H1 (cell line): ENCODE measurements at regions not wholly inside any gene's neighbourhood (a gene's known extent, or its start where the extent isn't known, plus 50 kb on each side); places are given as distances from the start of the nearest gene placed in this dataset.

ENCODE experiments used
- CTCF ChIA-PET: fragments of 300-600 bp; sonication (Branson Sonifier 250); formaldehyde crosslinking; loops from one replicate; lab custom pipeline; 2021; ENCODE audit not compliant: partially characterized antibody; lab: Charles Lee
- POLR2A ChIA-PET: fragments of 300-600 bp; sonication (Branson Sonifier 250); formaldehyde crosslinking; loops from one replicate; lab custom pipeline; 2021; ENCODE audit warnings: inconsistent platforms; ENCODE audit not compliant: partially characterized antibody; lab: Charles Lee
- DNase-seq, 2 experiments: peaks; one replicate each; pipeline versions ENCODE4 v3.0.0 to v3.0.0-alpha.2; 2010 to 2022; ENCODE audit warnings: low spot score in 2 of 2, low read depth in 1 of 2, mixed read lengths in 1 of 2
- FAIRE-seq: peaks from 2 replicates; lab custom pipeline; 2011; peaks lifted over from hg19 to GRCh38; lab: Jason Lieb, UNC
- H2AFZ ChIP-seq: 2 replicates; pipeline ENCODE4 v1.8.1; 2012; ENCODE audit warnings: low read length, inconsistent platforms
- H2AK5ac ChIP-seq: 2 replicates; pipeline ENCODE4 v1.6.1; 2013; ENCODE audit warnings: low read depth, low read length
- H2BK120ac ChIP-seq: replicated peaks from 2 replicates; pipeline ENCODE3; 2013; ENCODE audit warnings: low read depth, low read length, inconsistent platforms
- H2BK12ac ChIP-seq: 2 replicates; pipeline ENCODE4 v1.6.1; 2013; ENCODE audit warnings: low read depth, low read length
- H2BK15ac ChIP-seq: 2 replicates; pipeline ENCODE4 v1.6.1; 2013; ENCODE audit warnings: low read length
- H2BK20ac ChIP-seq: 2 replicates; pipeline ENCODE4 v1.6.1; 2013; ENCODE audit warnings: low read length
- H2BK5ac ChIP-seq: 2 replicates; pipeline ENCODE4 v1.6.1; 2013; ENCODE audit warnings: low read depth, low read length
- H3K14ac ChIP-seq: 2 replicates; pipeline ENCODE4 v1.6.1; 2013; ENCODE audit warnings: inconsistent platforms; ENCODE audit not compliant: insufficient read length
- H3K18ac ChIP-seq: 2 replicates; pipeline ENCODE4 v1.6.1; 2013; ENCODE audit warnings: low read length; ENCODE audit errors: extremely low read depth
- H3K23ac ChIP-seq: 2 replicates; pipeline ENCODE4 v1.6.1; 2013; ENCODE audit warnings: inconsistent platforms; ENCODE audit not compliant: insufficient read length
- H3K23me2 ChIP-seq: 2 replicates; pipeline ENCODE4 v1.6.1; 2013; ENCODE audit warnings: low read depth, low read length
- H3K27ac ChIP-seq: 2 replicates; pipeline ENCODE4 v1.6.1; 2011; ENCODE audit warnings: low read depth, low read length, inconsistent platforms
- H3K27me3 ChIP-seq, 4 experiments: replicated peaks in 1 of 4; 1 replicate in 1 of 4; 2 replicates in 3 of 4; pipeline versions ENCODE4 v1.6.1 to v1.8.1; 2011 to 2013; ENCODE audit warnings: low read length in 3 of 4, mild to moderate bottlenecking in 3 of 4, inconsistent platforms in 2 of 4, mixed read lengths in 2 of 4, moderate library complexity in 1 of 4; ENCODE audit not compliant: control insufficient read depth in 3 of 4, insufficient read depth in 3 of 4; ENCODE audit errors: extremely low read depth in 1 of 4
- H3K36me3 ChIP-seq, 4 experiments: 2 replicates each; pipeline versions ENCODE4 v1.6.1 to v1.8.1; 2011 to 2013; ENCODE audit warnings: mild to moderate bottlenecking in 4 of 4, low read length in 3 of 4, moderate library complexity in 2 of 4, control low read depth in 1 of 4, inconsistent platforms in 1 of 4; ENCODE audit not compliant: insufficient read depth in 4 of 4, control insufficient read depth in 2 of 4
- H3K4ac ChIP-seq: replicated peaks from 2 replicates; pipeline ENCODE3; 2013; ENCODE audit warnings: low read length, low read depth, mixed read lengths, inconsistent platforms; ENCODE audit not compliant: insufficient read length
- H3K4me1 ChIP-seq, 4 experiments: replicated peaks in 1 of 4; 1 replicate in 1 of 4; 2 replicates in 3 of 4; pipeline versions ENCODE4 v1.6.1 to v1.8.1; 2011 to 2013; ENCODE audit warnings: low read length in 3 of 4, inconsistent platforms in 2 of 4, mixed read lengths in 1 of 4; ENCODE audit not compliant: insufficient read depth in 4 of 4, control insufficient read depth in 3 of 4
- H3K4me2 ChIP-seq, 2 experiments: 2 replicates each; pipeline versions ENCODE4 v1.6.1 to v1.8.1; 2011 to 2013; ENCODE audit warnings: low read depth in 2 of 2, low read length in 2 of 2, control low read depth in 1 of 2, inconsistent platforms in 1 of 2, mild to moderate bottlenecking in 1 of 2; ENCODE audit not compliant: insufficient read depth in 1 of 2
- H3K4me3 ChIP-seq, 4 experiments: fragments of 200-600, 300-600 bp in 1 of 4; sonication (generic), shearing (Covaris generic), sonication (Bioruptor Twin) in 1 of 4; 2 replicates each; pipeline versions ENCODE4 v1.5.1 to v1.8.1; 2011 to 2016; ENCODE audit warnings: low read length in 4 of 4, low read depth in 3 of 4, control low read depth in 2 of 4, inconsistent platforms in 2 of 4, mild to moderate bottlenecking in 2 of 4, mixed read lengths in 1 of 4, moderate library complexity in 1 of 4; ENCODE audit not compliant: insufficient read depth in 2 of 4; ENCODE audit errors: extremely low read depth in 1 of 4
- H3K56ac ChIP-seq: replicated peaks from 2 replicates; pipeline ENCODE3; 2013; ENCODE audit warnings: low read depth, mild to moderate bottlenecking, mixed read lengths, low read length, inconsistent platforms; ENCODE audit not compliant: insufficient read length
- H3K79me1 ChIP-seq: 2 replicates; pipeline ENCODE4 v1.6.1; 2013; ENCODE audit warnings: low read depth, low read length, control low read depth
- H3K79me2 ChIP-seq, 2 experiments: 2 replicates each; pipeline versions ENCODE4 v1.6.1 to v1.8.1; 2012 to 2013; ENCODE audit warnings: low read length in 2 of 2, mild to moderate bottlenecking in 2 of 2, inconsistent platforms in 1 of 2; ENCODE audit not compliant: insufficient read depth in 2 of 2, control insufficient read depth in 1 of 2
- H3K9ac ChIP-seq, 4 experiments: replicated peaks in 1 of 4; 1 replicate in 1 of 4; 2 replicates in 3 of 4; pipeline versions ENCODE4 v1.6.1 to v1.8.1; 2011 to 2013; ENCODE audit warnings: low read depth in 3 of 4, low read length in 3 of 4, control low read depth in 2 of 4, mild to moderate bottlenecking in 2 of 4, moderate library complexity in 2 of 4, inconsistent platforms in 1 of 4; ENCODE audit errors: extremely low read depth in 1 of 4
- H3K9me3 ChIP-seq, 2 experiments: 2 replicates each; pipeline versions ENCODE4 v1.6.1 to v1.8.1; 2012 to 2013; ENCODE audit warnings: mild to moderate bottlenecking in 2 of 2, moderate library complexity in 2 of 2, control low read depth in 1 of 2, inconsistent platforms in 1 of 2, low read depth in 1 of 2, low read length in 1 of 2, mixed read lengths in 1 of 2; ENCODE audit not compliant: insufficient read depth in 2 of 2
- H4K20me1 ChIP-seq, 2 experiments: replicated peaks in 1 of 2; 2 replicates each; pipeline versions ENCODE3 to v1.8.1; 2011 to 2013; ENCODE audit warnings: inconsistent platforms in 2 of 2, low read length in 2 of 2, mild to moderate bottlenecking in 1 of 2; ENCODE audit not compliant: insufficient read depth in 2 of 2, control insufficient read depth in 1 of 2
- H4K5ac ChIP-seq: 2 replicates; pipeline ENCODE4 v1.6.1; 2013; ENCODE audit warnings: low read length, low read depth, mixed read lengths, inconsistent platforms; ENCODE audit not compliant: insufficient read length
- H4K8ac ChIP-seq: 2 replicates; pipeline ENCODE4 v1.8.0; 2013; ENCODE audit warnings: mild to moderate bottlenecking, moderate library complexity, low read length, inconsistent platforms; ENCODE audit not compliant: insufficient read depth; ENCODE audit errors: extremely low read depth
- H4K91ac ChIP-seq: replicated peaks from 2 replicates; pipeline ENCODE3; 2013; ENCODE audit warnings: low read length, mixed read lengths, inconsistent platforms; ENCODE audit not compliant: insufficient read length
- CTBP2 ChIP-seq: IDR thresholded peaks from 2 replicates; pipeline ENCODE4 v1.7.0; 2011; ENCODE audit warnings: borderline replicate concordance, mild to moderate bottlenecking, moderate library complexity, mixed read lengths, low read length; ENCODE audit not compliant: insufficient read depth, insufficient read length
- CTCF ChIP-seq, 3 experiments: IDR thresholded peaks; 1 replicate in 2 of 3; 2 replicates in 1 of 3; pipeline versions ENCODE4 v1.5.1 to v1.6.1; 2011; ENCODE audit warnings: low read length in 3 of 3, mild to moderate bottlenecking in 3 of 3, inconsistent platforms in 2 of 3, low read depth in 1 of 3, moderate library complexity in 1 of 3; ENCODE audit not compliant: insufficient read depth in 1 of 3; ENCODE audit errors: control extremely low read depth in 1 of 3
- FOSL1 ChIP-seq: IDR thresholded peaks from 2 replicates; pipeline ENCODE4 v1.6.1; 2011; ENCODE audit warnings: mild to moderate bottlenecking, low read depth, low read length, moderate library complexity; ENCODE audit not compliant: insufficient read depth
- NANOG ChIP-seq: IDR thresholded peaks from 2 replicates; pipeline ENCODE4 v1.6.1; 2011; ENCODE audit warnings: low read length, low read depth, mild to moderate bottlenecking, inconsistent platforms; ENCODE audit not compliant: insufficient read depth, poor library complexity, severe bottlenecking
- RAD21 ChIP-seq, 2 experiments: IDR thresholded peaks in 1 of 2; conservative IDR thresholded peaks in 1 of 2; 2 replicates each; pipeline ENCODE4 v1.6.1; 2011; ENCODE audit warnings: low read depth in 2 of 2, low read length in 2 of 2, improper control_type of control experiment in 1 of 2, inconsistent platforms in 1 of 2, mild to moderate bottlenecking in 1 of 2, moderate library complexity in 1 of 2
- SIX5 ChIP-seq: IDR thresholded peaks from 2 replicates; pipeline ENCODE4 v1.6.1; 2011; ENCODE audit warnings: mild to moderate bottlenecking, low read depth, low read length
- TBP ChIP-seq: IDR thresholded peaks from 2 replicates; pipeline ENCODE4 v1.6.1; 2011; ENCODE audit warnings: low read depth, low read length, improper control_type of control experiment
- WGBS, 2 experiments: shearing (Covaris generic) in 1 of 2; methylation state at CpG; one replicate each; pipeline versions ENCODE4 v1.1.6 to v1.1.7; 2013 to 2015; ENCODE audit warnings: low lambda C conversion rate in 2 of 2, mixed read lengths in 2 of 2, inconsistent platforms in 1 of 2, low coverage in 1 of 2, missing lambda C conversion rate in 1 of 2; ENCODE audit not compliant: insufficient replicate concordance in 2 of 2, insufficient coverage in 1 of 2, insufficient read length in 1 of 2; ENCODE audit errors: extremely low coverage in 1 of 2, missing lambda C conversion rate in 1 of 2; 5-methylcytosine and 5-hydroxymethylcytosine counted together

- Histone ChIP-seq H2AK5ac (no peak overlapping the region), H3K4me2 (no peak overlapping the region)
- POLR2A ChIA-PET: no interaction called here
Observed at GRCh38 chr4:115334736-115335411, 221.5 kb upstream of the NDST4 start.

More at GRCh38 chr4:115334736-115335411, 221.5 kb upstream of the NDST4 start:
- Histone ChIP-seq H3K79me2 (no peaks in the 10 kb centered on the region), H3K27ac (no peak overlapping the region), H4K91ac (no peak overlapping the region), H2BK12ac (no peak overlapping the region), H2BK20ac (no peak overlapping the region), H4K20me1 (no peaks in the 10 kb centered on the region), H3K23ac (no peak overlapping the region), H2BK120ac (no peak overlapping the region), H3K27me3 (no peaks in the 10 kb centered on the region), H3K4me3 (no peak overlapping the region), H3K14ac (no peak overlapping the region), H4K5ac (no peak overlapping the region), H2AFZ (no peak overlapping the region), H3K36me3 (no peaks in the 10 kb centered on the region), H3K4ac (no peak overlapping the region), H3K9me3 (no peaks in the 10 kb centered on the region), H4K8ac (no peak overlapping the region), H3K4me1 (no peaks in the 10 kb centered on the region), H3K56ac (no peak overlapping the region)
- FAIRE-seq: no peak
- DNase-seq: no peak
- CTCF ChIA-PET: no interaction called here
- no peak for TF ChIP-seq RAD21 (IDR thresholded peaks at IDR 0.05 in 1 of 2, conservative IDR thresholded peaks at IDR 0.05 in 1 of 2; ENCODE audit: low read depth in 2 of 2, low read length in 2 of 2)
- no peak for TF ChIP-seq FOSL1
- TF ChIP-seq NANOG: no peak
- no peak for TF ChIP-seq CTCF (IDR thresholded peaks at IDR 0.05; ENCODE audit: control extremely low read depth in 1 of 3, insufficient read depth in 1 of 3, low read depth in 1 of 3, low read length in 3 of 3)
- TF ChIP-seq CTBP2: no peak
- no peak for TF ChIP-seq TBP
- no peak for TF ChIP-seq SIX5
- TF ChIP-seq, all 59 proteins: peak for 0
- Histone ChIP-seq H3K9ac (no peak overlapping the region), H3K79me1 (no peaks in the 10 kb centered on the region), H2BK5ac (no peak overlapping the region), H3K23me2 (no peaks in the 10 kb centered on the region), H3K18ac (no peak overlapping the region), H2BK15ac (no peak overlapping the region)
- 89% methylated on average over 4 of the region's 4 CpGs; no CpG with 5 or more reads in 1 of the 2 experiments for WGBS, 2 experiments
